RWPE1 (cell line): ENCODE measurements at regions not wholly inside any gene's neighbourhood (a gene's known extent, or its start where the extent isn't known, plus 50 kb on each side); places are given as distances from the start of the nearest gene placed in this dataset.

Source experiments
- CTCF ChIA-PET: fragments of 350-600 bp; sonication (Branson Sonifier 250); formaldehyde crosslinking; extraction: SDS; loops from one replicate; lab custom pipeline; 2021; lab: Yijun Ruan, JAX
- POLR2A ChIA-PET: fragments of 400-600 bp; formaldehyde crosslinking; extraction: SDS; loops from one replicate; lab custom pipeline; 2020; ENCODE audit warnings: antibody characterized with exemption; ENCODE audit not compliant: low non-redundant PET; lab: Yijun Ruan, JAX
- DNase-seq: peaks from one replicate; pipeline ENCODE4 v3.0.0; 2012; ENCODE audit warnings: low spot score
- H3K27ac ChIP-seq: fragments of 450-650 bp; 2 replicates; pipeline ENCODE4 v1.5.1; 2017
- TF ChIP-seq, protein P1 (sequence below): fragments of 450-650 bp; conservative IDR thresholded peaks from 2 replicates; pipeline ENCODE4 v1.5.1; 2017; ENCODE audit warnings: low read depth, mild to moderate bottlenecking

DNA sequence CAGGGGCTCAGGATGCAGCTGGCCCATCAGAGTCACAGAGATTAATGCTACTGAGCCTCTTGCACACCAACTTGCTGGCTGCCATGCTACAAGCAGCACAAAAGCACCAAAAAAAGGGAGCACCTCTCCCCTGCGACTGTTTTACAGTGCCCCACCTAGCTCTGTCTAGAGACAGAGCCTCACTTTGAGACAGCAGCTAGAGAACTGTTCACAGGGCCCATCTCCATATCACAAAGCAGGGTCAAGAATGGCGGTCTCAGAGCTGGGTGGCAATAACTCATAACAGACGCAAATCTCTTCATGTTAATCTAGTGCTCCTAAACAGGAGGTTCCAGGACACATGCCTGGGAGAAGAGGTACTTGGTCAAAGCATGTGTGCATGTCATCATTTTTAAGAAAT lies 953.0 kb downstream of the DCDC2C start:
- no peak overlapping the region for H3K27ac ChIP-seq
- ChIA-PET CTCF (no interaction called here), POLR2A (no interaction called here)
- TF ChIP-seq, protein P1, sequence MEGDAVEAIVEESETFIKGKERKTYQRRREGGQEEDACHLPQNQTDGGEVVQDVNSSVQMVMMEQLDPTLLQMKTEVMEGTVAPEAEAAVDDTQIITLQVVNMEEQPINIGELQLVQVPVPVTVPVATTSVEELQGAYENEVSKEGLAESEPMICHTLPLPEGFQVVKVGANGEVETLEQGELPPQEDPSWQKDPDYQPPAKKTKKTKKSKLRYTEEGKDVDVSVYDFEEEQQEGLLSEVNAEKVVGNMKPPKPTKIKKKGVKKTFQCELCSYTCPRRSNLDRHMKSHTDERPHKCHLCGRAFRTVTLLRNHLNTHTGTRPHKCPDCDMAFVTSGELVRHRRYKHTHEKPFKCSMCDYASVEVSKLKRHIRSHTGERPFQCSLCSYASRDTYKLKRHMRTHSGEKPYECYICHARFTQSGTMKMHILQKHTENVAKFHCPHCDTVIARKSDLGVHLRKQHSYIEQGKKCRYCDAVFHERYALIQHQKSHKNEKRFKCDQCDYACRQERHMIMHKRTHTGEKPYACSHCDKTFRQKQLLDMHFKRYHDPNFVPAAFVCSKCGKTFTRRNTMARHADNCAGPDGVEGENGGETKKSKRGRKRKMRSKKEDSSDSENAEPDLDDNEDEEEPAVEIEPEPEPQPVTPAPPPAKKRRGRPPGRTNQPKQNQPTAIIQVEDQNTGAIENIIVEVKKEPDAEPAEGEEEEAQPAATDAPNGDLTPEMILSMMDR = no peak
- DNase-seq = no peak

DNA sequence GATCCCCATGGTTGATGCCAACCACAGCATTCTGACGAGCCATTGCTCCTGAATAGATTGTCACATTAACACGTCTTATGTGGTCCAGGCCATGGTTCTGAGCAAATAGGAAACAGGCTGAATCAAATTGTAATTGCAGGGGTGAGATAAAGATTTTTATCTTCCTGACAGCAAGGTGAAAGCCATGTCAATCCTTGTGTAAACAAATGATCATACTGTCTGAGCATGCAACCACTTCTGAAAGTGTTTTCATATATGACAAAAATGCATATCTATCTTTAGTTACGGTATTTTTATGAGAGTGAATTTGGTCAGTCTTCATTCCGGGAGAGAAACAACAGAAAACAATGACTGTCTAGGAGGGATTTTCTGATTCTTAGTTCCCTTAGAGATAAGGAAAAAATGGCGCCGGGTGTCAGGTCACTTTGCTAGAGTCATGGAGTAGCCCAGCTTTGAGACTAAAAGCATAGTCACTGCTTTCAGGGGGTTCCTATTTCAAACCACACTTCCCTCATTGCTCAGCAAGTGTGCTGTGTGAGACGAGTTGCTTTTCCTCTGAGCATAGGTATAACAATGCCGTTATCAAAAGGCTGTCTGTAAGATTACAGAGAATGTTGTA lies 958.9 kb downstream of the DCDC2C start:
- H3K27ac ChIP-seq = no peak overlapping the region
- DNase-seq = no peak
- TF ChIP-seq, protein P1 = no peak
- ChIA-PET CTCF (no interaction called here), POLR2A (no interaction called here)

DNA sequence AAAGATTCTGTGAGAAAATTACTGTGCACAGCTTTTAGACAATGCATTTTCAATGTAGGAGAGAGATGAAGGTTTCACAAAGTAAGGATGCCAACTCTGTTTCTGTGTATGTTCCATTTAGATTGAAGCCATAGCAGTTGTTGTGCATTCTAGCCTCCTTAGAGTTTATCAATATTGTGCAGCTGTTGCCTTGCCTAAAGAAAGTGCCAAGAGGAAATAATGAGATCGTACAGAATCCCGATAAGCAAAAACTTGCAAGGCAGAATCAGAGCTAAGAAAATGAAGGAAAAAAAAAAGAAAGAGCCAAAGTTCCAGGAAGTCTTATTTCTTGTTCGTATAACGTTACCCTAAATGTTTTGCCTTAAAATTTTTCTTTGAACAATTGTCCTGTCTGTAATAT lies 965.0 kb downstream of the DCDC2C start:
- H3K27ac ChIP-seq = no peak overlapping the region
- ChIA-PET POLR2A (no interaction called here), CTCF (interaction anchor here (0.7 kb wide), 1 partner anchor 1627 kb away, joined by 3 read pairs; no protein-coding TSS in a partner anchor)
- TF ChIP-seq, protein P1 = no peak
- DNase-seq = no peak

DNA sequence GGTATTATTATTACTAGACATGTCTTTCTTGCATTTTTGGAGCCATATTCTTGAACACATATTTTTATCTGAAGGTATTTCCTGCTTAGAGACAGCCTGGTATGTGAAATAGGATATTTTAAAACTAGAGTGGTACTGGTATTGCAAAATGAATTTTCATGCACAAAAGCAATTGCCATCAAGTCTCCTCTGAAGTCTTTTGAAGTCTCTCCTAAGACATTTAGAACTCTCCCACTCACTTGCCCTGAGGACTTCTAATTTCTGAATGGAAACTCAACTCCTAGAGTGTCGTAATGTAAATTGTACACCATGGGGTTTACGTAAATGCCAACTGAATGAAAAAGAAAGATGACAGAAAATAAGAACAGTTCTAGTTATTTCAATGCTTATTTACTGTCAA lies 967.0 kb downstream of the DCDC2C start:
- H3K27ac ChIP-seq = no peak overlapping the region
- no peak for DNase-seq
- TF ChIP-seq, protein P1 = no peak
- ChIA-PET CTCF (no interaction called here), POLR2A (no interaction called here)

DNA sequence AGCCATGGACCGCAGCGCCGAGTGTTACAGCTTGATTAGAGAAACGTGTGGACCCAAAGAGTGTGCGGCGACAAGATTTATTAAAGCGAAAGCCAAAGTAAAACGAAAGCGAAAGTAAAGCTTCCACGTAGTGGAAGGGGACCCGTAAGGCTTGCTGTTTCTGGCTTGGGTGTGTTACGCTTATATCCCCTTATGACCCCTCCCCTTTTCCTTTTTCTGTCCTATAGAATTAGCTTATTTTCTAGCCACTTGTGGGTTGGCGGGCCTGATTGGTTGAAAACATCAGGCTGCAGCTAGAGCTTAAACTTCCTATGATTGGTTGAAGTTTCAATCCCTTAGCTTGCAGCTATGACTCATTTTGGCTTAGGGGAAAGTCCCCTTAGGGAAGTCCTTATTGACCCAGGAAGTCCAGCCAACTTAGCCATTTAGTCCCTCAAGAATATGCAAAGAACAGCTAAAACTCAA lies 969.7 kb downstream of the DCDC2C start:
- no peak overlapping the region for H3K27ac ChIP-seq
- TF ChIP-seq, protein P1 = no peak
- CTCF ChIA-PET = no interaction called here
- POLR2A ChIA-PET = no interaction called here
- no peak for DNase-seq

DNA sequence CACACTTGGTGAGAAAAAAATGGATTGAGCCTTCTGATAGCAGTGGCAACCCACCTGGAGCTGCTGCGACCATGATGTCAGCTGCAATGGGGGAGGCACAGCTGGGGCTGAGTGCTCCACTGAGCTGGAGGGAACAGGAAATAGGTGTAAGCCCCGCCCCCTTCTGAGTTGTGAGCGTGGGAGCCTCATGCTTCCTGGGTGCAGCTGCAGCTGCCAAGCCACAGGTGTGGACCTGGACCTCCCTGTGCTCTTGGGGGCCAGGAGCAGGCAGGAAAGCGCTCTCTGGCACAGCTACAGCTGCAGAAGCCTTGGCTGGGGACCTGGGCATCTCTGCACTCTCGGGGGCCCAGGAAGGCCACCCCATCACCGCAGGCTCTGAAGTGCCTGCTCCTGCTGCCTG lies 970.6 kb downstream of the DCDC2C start:
- H3K27ac ChIP-seq = no peak overlapping the region
- TF ChIP-seq, protein P1 = no peak
- ChIA-PET CTCF (no interaction called here), POLR2A (no interaction called here)
- DNase-seq = no peak

DNA sequence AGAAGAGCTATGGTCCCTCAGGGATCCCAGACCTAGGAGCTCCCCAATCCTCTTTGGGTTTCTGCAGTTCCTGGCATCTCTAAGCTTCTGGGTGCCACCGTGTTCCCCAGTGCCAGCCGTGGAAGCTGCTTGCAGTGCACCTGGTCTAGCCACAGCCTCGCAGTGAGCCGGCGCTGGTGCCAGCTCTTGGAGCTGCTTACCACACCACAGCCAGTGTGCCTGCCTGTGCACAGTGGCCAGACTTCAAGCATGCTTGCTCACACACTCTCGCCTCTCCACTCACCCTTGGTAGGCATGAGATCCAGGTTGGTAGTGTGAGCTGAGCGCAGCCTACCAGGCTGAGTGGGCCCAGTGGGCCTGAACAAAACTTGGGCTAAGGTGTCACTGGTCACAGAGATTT lies 971.9 kb downstream of the DCDC2C start:
- ChIA-PET POLR2A (no interaction called here), CTCF (no interaction called here)
- TF ChIP-seq, protein P1 = no peak
- DNase-seq = no peak
- H3K27ac ChIP-seq = no peak overlapping the region
